B cell (primary cell): ENCODE measurements at regions not wholly inside any gene's neighbourhood (a gene's known extent, or its start where the extent isn't known, plus 50 kb on each side); places are given as distances from the start of the nearest gene placed in this dataset.

Experiments used
- ATAC-seq: fragments of 200-7000 bp; cut with Tn5 transposase; one replicate; pipeline ENCODE4 v1.10.0; 2021; ENCODE audit warnings: low read depth, mild to moderate bottlenecking, moderate number of reproducible peaks, moderate library complexity
- CTCF ChIA-PET: fragments of 350-600 bp; sonication (Branson Sonifier 250); formaldehyde crosslinking; loops from one replicate; lab custom pipeline; 2021; ENCODE audit warnings: antibody characterized with exemption, inconsistent platforms; lab: Charles Lee
- POLR2A ChIA-PET: fragments of 350-600 bp; sonication (Branson Sonifier 250); formaldehyde crosslinking; loops from one replicate; lab custom pipeline; 2021; ENCODE audit warnings: antibody characterized with exemption; lab: Charles Lee
- DNase-seq: peaks from one replicate; pipeline ENCODE4 v3.0.0; 2013
- H2AFZ ChIP-seq: 2 replicates; pipeline ENCODE4 v1.6.1; 2012; ENCODE audit warnings: mild to moderate bottlenecking, low read depth, low read length; ENCODE audit not compliant: insufficient read depth, poor library complexity, severe bottlenecking
- H3K27ac ChIP-seq, 2 donors: 1 replicate in 1 of 2; 2 replicates in 1 of 2; pipeline ENCODE4 v1.5.1; 2012 to 2013; ENCODE audit warnings: low read length in 2 of 2, mild to moderate bottlenecking in 2 of 2, moderate library complexity in 1 of 2
- H3K27me3 ChIP-seq, 4 experiments: fragments of 200-600 bp in 1 of 4; sonication (generic) in 1 of 4; replicated peaks in 1 of 4; 1 replicate in 2 of 4; 2 replicates in 2 of 4; pipeline versions ENCODE4 v1.6.1 to v1.7.0; 2013 to 2016; ENCODE audit warnings: low read length in 3 of 4, mild to moderate bottlenecking in 2 of 4, mixed read lengths in 1 of 4, moderate library complexity in 1 of 4; ENCODE audit not compliant: insufficient read depth in 4 of 4, control insufficient read depth in 3 of 4; ENCODE audit errors: control extremely low read depth in 1 of 4
- H3K36me3 ChIP-seq, 2 experiments: replicated peaks in 1 of 2; 1 replicate in 1 of 2; 2 replicates in 1 of 2; pipeline versions ENCODE4 v1.6.1 to v1.7.1; 2013; ENCODE audit warnings: low read length in 1 of 2; ENCODE audit not compliant: insufficient read depth in 2 of 2, control insufficient read depth in 1 of 2; ENCODE audit errors: control extremely low read depth in 1 of 2, extremely low read depth in 1 of 2
- H3K4me1 ChIP-seq, 2 donors: fragments of 200-600 bp in 1 of 2; sonication (generic) in 1 of 2; 1 replicate in 1 of 2; 2 replicates in 1 of 2; pipeline versions ENCODE4 v1.5.1 to v1.6.1; 2013 to 2017; ENCODE audit warnings: low read length in 2 of 2; ENCODE audit not compliant: control insufficient read depth in 2 of 2, insufficient read depth in 2 of 2
- H3K4me2 ChIP-seq: replicated peaks from 2 replicates; pipeline ENCODE3; 2012; ENCODE audit warnings: mild to moderate bottlenecking, low read depth, low read length; ENCODE audit not compliant: poor library complexity, severe bottlenecking
- H3K4me3 ChIP-seq, 5 experiments: fragments of 200-600 bp in 1 of 5; sonication (generic) in 1 of 5; 1 replicate in 3 of 5; 2 replicates in 2 of 5; pipeline versions ENCODE4 v1.5.1 to v1.7.0; 2011 to 2016; ENCODE audit warnings: low read length in 4 of 5, mild to moderate bottlenecking in 4 of 5, low read depth in 2 of 5, control low read depth in 1 of 5, moderate library complexity in 1 of 5; ENCODE audit not compliant: insufficient read depth in 1 of 5; ENCODE audit errors: control extremely low read depth in 1 of 5, extremely low read depth in 1 of 5
- H3K79me2 ChIP-seq: fragments of 200-600 bp; sonication (generic); one replicate; pipeline ENCODE4 v1.6.0; 2016; ENCODE audit warnings: low read length; ENCODE audit not compliant: control insufficient read depth, insufficient read depth
- H3K9ac ChIP-seq: fragments of 200-600 bp; sonication (generic); 2 replicates; pipeline ENCODE4 v1.6.1; 2017; ENCODE audit warnings: mild to moderate bottlenecking, low read length, moderate library complexity
- H3K9me3 ChIP-seq, 3 donors: one replicate each; pipeline versions ENCODE4 v1.6.1 to v1.7.1; 2013; ENCODE audit warnings: low read length in 2 of 3; ENCODE audit not compliant: control insufficient read depth in 2 of 3, insufficient read depth in 1 of 3; ENCODE audit errors: control extremely low read depth in 1 of 3
- H4K20me1 ChIP-seq: 2 replicates; pipeline ENCODE4 v1.6.0; 2012; ENCODE audit warnings: mild to moderate bottlenecking, low read length; ENCODE audit not compliant: insufficient read depth, control insufficient read depth, poor library complexity, severe bottlenecking
- H3K27ac Mint-ChIP-seq: one replicate; pipeline ENCODE4 v1.8.0; 2021; ENCODE audit warnings: mixed read lengths
- H3K27me3 Mint-ChIP-seq: one replicate; pipeline ENCODE4 v1.8.0; 2021; ENCODE audit warnings: mixed read lengths
- H3K4me1 Mint-ChIP-seq: one replicate; pipeline ENCODE4 v1.8.0; 2021; ENCODE audit warnings: mixed read lengths
- H3K4me3 Mint-ChIP-seq: one replicate; pipeline ENCODE4 v1.8.0; 2021; ENCODE audit warnings: mixed read lengths
- H3K9me3 Mint-ChIP-seq: one replicate; pipeline ENCODE4 v1.8.0; 2022; ENCODE audit warnings: mixed read lengths; ENCODE audit not compliant: insufficient read depth
- EZH2 ChIP-seq: IDR thresholded peaks from 2 replicates; pipeline ENCODE4 v1.6.1; 2012; ENCODE audit warnings: borderline replicate concordance, low read depth, mild to moderate bottlenecking, moderate library complexity, low read length; ENCODE audit not compliant: insufficient read depth, poor library complexity, severe bottlenecking
- WGBS: methylation state at CpG from one replicate; pipeline ENCODE4 v1.1.5; 2013; ENCODE audit warnings: missing lambda C conversion rate; ENCODE audit not compliant: insufficient coverage; 5-methylcytosine and 5-hydroxymethylcytosine counted together
- intact Hi-C: fragments of 100-400 bp; cut with micrococcal nuclease; formaldehyde crosslinking; loops from one replicate; pipeline ENCODE4 v1.10.0; 2022
- TF ChIP-seq, protein P1 (sequence below): fragments of 200-600 bp; IDR thresholded peaks from one replicate; pipeline ENCODE4 v1.8.0; 2022; ENCODE audit warnings: antibody characterized with exemption, mild to moderate bottlenecking

- DNase-seq (no peak), ATAC-seq (no peak)
- Histone ChIP-seq H3K9ac (no peak overlapping the region), H3K36me3 (no peaks in the 10 kb centered on the region), H3K4me2 (no peak overlapping the region), H3K4me1 (no peaks in the 10 kb centered on the region), H3K4me3 (no peak overlapping the region), H3K79me2 (no peaks in the 10 kb centered on the region), H3K27me3 (no peaks in the 10 kb centered on the region), H2AFZ (no peak overlapping the region), H3K9me3 (no peaks in the 10 kb centered on the region), H3K27ac (no peak overlapping the region), H4K20me1 (no peaks in the 10 kb centered on the region)
- CTCF ChIA-PET, result no interaction called here
- POLR2A ChIA-PET, result no interaction called here
- intact Hi-C loops, result no loop called here
- peaks cover 2% of the 10 kb centered on the region for H3K9me3 Mint-ChIP-seq
- TF ChIP-seq EZH2, result no peak
- TF ChIP-seq, protein P1, sequence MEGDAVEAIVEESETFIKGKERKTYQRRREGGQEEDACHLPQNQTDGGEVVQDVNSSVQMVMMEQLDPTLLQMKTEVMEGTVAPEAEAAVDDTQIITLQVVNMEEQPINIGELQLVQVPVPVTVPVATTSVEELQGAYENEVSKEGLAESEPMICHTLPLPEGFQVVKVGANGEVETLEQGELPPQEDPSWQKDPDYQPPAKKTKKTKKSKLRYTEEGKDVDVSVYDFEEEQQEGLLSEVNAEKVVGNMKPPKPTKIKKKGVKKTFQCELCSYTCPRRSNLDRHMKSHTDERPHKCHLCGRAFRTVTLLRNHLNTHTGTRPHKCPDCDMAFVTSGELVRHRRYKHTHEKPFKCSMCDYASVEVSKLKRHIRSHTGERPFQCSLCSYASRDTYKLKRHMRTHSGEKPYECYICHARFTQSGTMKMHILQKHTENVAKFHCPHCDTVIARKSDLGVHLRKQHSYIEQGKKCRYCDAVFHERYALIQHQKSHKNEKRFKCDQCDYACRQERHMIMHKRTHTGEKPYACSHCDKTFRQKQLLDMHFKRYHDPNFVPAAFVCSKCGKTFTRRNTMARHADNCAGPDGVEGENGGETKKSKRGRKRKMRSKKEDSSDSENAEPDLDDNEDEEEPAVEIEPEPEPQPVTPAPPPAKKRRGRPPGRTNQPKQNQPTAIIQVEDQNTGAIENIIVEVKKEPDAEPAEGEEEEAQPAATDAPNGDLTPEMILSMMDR, result no peak
- H3K4me1 Mint-ChIP-seq, result no peaks in the 10 kb centered on the region
- H3K27me3 Mint-ChIP-seq, result no peaks in the 10 kb centered on the region
- H3K27ac Mint-ChIP-seq, result no peak overlapping the region
- no peak overlapping the region for H3K4me3 Mint-ChIP-seq
- 93% methylated on average over 4 of the region's 4 CpGs for WGBS
Measured at GRCh38 chr7:54161621-54162020, 380.6 kb upstream of the VSTM2A start.

DNA sequence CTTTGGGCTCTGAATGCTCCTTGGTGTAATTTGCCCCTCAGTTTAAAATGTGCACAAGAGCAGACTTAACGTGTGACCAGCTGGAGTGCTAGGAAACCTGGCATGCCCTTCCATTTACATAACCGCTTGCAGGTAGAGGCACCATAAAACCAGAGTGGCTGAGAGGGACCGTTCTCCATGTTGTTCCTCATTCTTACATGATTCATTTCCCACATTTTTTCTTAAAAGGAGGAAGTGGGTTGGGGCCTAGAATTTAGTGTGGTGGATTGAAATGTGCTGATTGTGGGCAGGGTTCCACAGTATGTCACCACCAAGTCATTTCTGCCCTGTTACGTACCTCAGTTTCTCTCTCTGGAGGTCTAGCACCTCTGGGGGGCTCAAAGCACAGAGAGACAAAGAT lies 375.8 kb upstream of the VSTM2A start:
- Mint-ChIP-seq H3K4me3 (no peak overlapping the region), H3K27me3 (no peaks in the 10 kb centered on the region), H3K9me3 (peaks cover 2% of the 10 kb centered on the region), H3K27ac (no peak overlapping the region), H3K4me1 (no peaks in the 10 kb centered on the region)
- TF ChIP-seq EZH2, result no peak
- Histone ChIP-seq H2AFZ (no peak overlapping the region), H4K20me1 (no peaks in the 10 kb centered on the region), H3K9ac (no peak overlapping the region), H3K4me2 (no peak overlapping the region), H3K4me1 (no peaks in the 10 kb centered on the region), H3K36me3 (no peaks in the 10 kb centered on the region), H3K9me3 (no peaks in the 10 kb centered on the region), H3K27me3 (no peaks in the 10 kb centered on the region), H3K27ac (no peak overlapping the region), H3K4me3 (no peak overlapping the region), H3K79me2 (no peaks in the 10 kb centered on the region)
- no peak for ATAC-seq
- no peak for DNase-seq
- POLR2A ChIA-PET, result no interaction called here
- CTCF ChIA-PET, result no interaction called here
- 58% methylated on average over 2 of the region's 4 CpGs for WGBS
- intact Hi-C loops, result no loop called here
